Natural killer cell treated with Interleukin-12 subunit alpha and Interleukin-12 subunit beta and Interleukin-15 and Interleukin-18, amount 100 ng/mL, for 72 hours (primary cell): ENCODE measurements at regions not wholly inside any gene's neighbourhood (a gene's known extent, or its start where the extent isn't known, plus 50 kb on each side); places are given as distances from the start of the nearest gene placed in this dataset.

Experiments used
- ATAC-seq, 2 donors: fragments of 150-1000 bp; cut with Tn5 transposase in 1 of 2; sonication (Bioruptor Pico), chemical (Tn5 transposase) in 1 of 2; 2 replicates each; pipeline ENCODE4 v1.10.0; 2021
- DNase-seq: peaks from one replicate; pipeline ENCODE4 v3.0.0; 2022; ENCODE audit warnings: low spot score
- H3K27ac Mint-ChIP-seq, 2 donors: 1 replicate in 1 of 2; 2 replicates in 1 of 2; pipeline ENCODE4 v1.8.0; 2022; ENCODE audit warnings: mixed read lengths in 2 of 2, mild to moderate bottlenecking in 1 of 2, moderate library complexity in 1 of 2
- H3K27me3 Mint-ChIP-seq, 2 donors: 1 replicate in 1 of 2; 2 replicates in 1 of 2; pipeline ENCODE4 v1.8.0; 2022; ENCODE audit warnings: mixed read lengths in 2 of 2
- H3K36me3 Mint-ChIP-seq: one replicate; pipeline ENCODE4 v1.8.0; 2022; ENCODE audit warnings: mixed read lengths
- H3K4me1 Mint-ChIP-seq, 2 donors: 1 replicate in 1 of 2; 2 replicates in 1 of 2; pipeline ENCODE4 v1.8.0; 2022; ENCODE audit warnings: low read depth in 2 of 2, mixed read lengths in 2 of 2, mild to moderate bottlenecking in 1 of 2
- H3K4me3 Mint-ChIP-seq: one replicate; pipeline ENCODE4 v1.8.0; 2022; ENCODE audit warnings: mixed read lengths
- H3K9me3 Mint-ChIP-seq: 2 replicates; pipeline ENCODE4 v1.8.0; 2022; ENCODE audit warnings: mixed read lengths

GRCh38 chr10:3950676-3951275 is 165.8 kb upstream of the KLF6 start:
- Mint-ChIP-seq H3K27ac (peak overlapping the region; percentile 85 to 87), H3K4me3 (peak overlapping the region; percentile 6), H3K4me1 (peaks cover 45 to 60% of the 10 kb centered on the region in 2 donors), H3K36me3 (no peaks in the 10 kb centered on the region), H3K27me3 (no peaks in the 10 kb centered on the region), H3K9me3 (no peaks in the 10 kb centered on the region)
- ATAC-seq: peak in 1 of 2 donors; percentile 53
- DNase-seq: no peak

GRCh38 chr10:3949711-3950110 is 164.7 kb upstream of the KLF6 start:
- Mint-ChIP-seq H3K27ac (peak overlapping the region; percentile 85 to 87), H3K9me3 (no peaks in the 10 kb centered on the region), H3K4me1 (peaks cover 52 to 69% of the 10 kb centered on the region in 2 donors), H3K36me3 (no peaks in the 10 kb centered on the region), H3K27me3 (no peaks in the 10 kb centered on the region), H3K4me3 (peak overlapping the region; percentile 84)
- no peak for DNase-seq
- no peak for ATAC-seq

- H3K36me3 Mint-ChIP-seq: no peaks in the 10 kb centered on the region
- H3K27me3 Mint-ChIP-seq: no peaks in the 10 kb centered on the region
- H3K4me1 Mint-ChIP-seq: peaks cover 54 to 72% of the 10 kb centered on the region in 2 donors
- no peaks in the 10 kb centered on the region for H3K9me3 Mint-ChIP-seq
- peak overlapping the region; percentile 84 for H3K4me3 Mint-ChIP-seq
- peak; percentile 92 to 94 for ATAC-seq
- peak overlapping the region; percentile 85 to 87 for H3K27ac Mint-ChIP-seq
- peak; percentile 85 for DNase-seq
Measured at GRCh38 chr10:3948843-3949242, 163.8 kb upstream of the KLF6 start.

GRCh38 chr10:3946234-3947229 is 161.5 kb upstream of the KLF6 start:
- ATAC-seq (no peak), DNase-seq (no peak)
- peaks cover 70 to 80% of the 10 kb centered on the region in 2 donors for H3K4me1 Mint-ChIP-seq
- peak overlapping the region; percentile 84 for H3K4me3 Mint-ChIP-seq
- no peaks in the 10 kb centered on the region for H3K36me3 Mint-ChIP-seq
- H3K27ac Mint-ChIP-seq: peak overlapping the region; percentile 85 to 87
- no peaks in the 10 kb centered on the region for H3K9me3 Mint-ChIP-seq
- no peaks in the 10 kb centered on the region for H3K27me3 Mint-ChIP-seq

- Mint-ChIP-seq H3K4me1 (peaks cover 59 to 69% of the 10 kb centered on the region in 2 donors), H3K27ac (peak overlapping the region; percentile 85 to 87), H3K4me3 (peak overlapping the region; percentile 51), H3K27me3 (no peaks in the 10 kb centered on the region), H3K36me3 (no peaks in the 10 kb centered on the region), H3K9me3 (no peaks in the 10 kb centered on the region)
- ATAC-seq (no peak), DNase-seq (no peak)
Measured at GRCh38 chr10:3945026-3945425, 160.0 kb upstream of the KLF6 start.

- H3K27ac Mint-ChIP-seq: peak overlapping the region; percentile 85 to 87
- H3K27me3 Mint-ChIP-seq: no peaks in the 10 kb centered on the region
- DNase-seq (no peak), ATAC-seq (no peak)
- no peaks in the 10 kb centered on the region for H3K9me3 Mint-ChIP-seq
- H3K4me1 Mint-ChIP-seq: peaks cover 57 to 65% of the 10 kb centered on the region in 2 donors
- peak overlapping the region; percentile 51 for H3K4me3 Mint-ChIP-seq
- H3K36me3 Mint-ChIP-seq: no peaks in the 10 kb centered on the region
Measured at GRCh38 chr10:3944591-3944990, 159.6 kb upstream of the KLF6 start.

- Mint-ChIP-seq H3K27me3 (no peaks in the 10 kb centered on the region), H3K4me3 (peak overlapping the region; percentile 51), H3K4me1 (peaks cover 54 to 60% of the 10 kb centered on the region in 2 donors), H3K27ac (peak overlapping the region; percentile 53 to 87), H3K9me3 (no peaks in the 10 kb centered on the region), H3K36me3 (no peaks in the 10 kb centered on the region)
- ATAC-seq (no peak), DNase-seq (no peak)
Measured at GRCh38 chr10:3943695-3944257, 158.8 kb upstream of the KLF6 start.

GRCh38 chr10:3942937-3943489 is 158.0 kb upstream of the KLF6 start:
- H3K9me3 Mint-ChIP-seq: no peaks in the 10 kb centered on the region
- peaks cover 48 to 53% of the 10 kb centered on the region in 2 donors for H3K4me1 Mint-ChIP-seq
- DNase-seq (no peak), ATAC-seq (peak in 1 of 2 donors; percentile 7)
- no peaks in the 10 kb centered on the region for H3K36me3 Mint-ChIP-seq
- H3K27ac Mint-ChIP-seq: peak overlapping the region; percentile 53 to 87
- no peaks in the 10 kb centered on the region for H3K27me3 Mint-ChIP-seq
- peak overlapping the region; percentile 51 for H3K4me3 Mint-ChIP-seq

GRCh38 chr10:3941676-3942075 is 156.7 kb upstream of the KLF6 start:
- DNase-seq (no peak), ATAC-seq (no peak)
- peak overlapping the region; percentile 53 to 87 for H3K27ac Mint-ChIP-seq
- H3K9me3 Mint-ChIP-seq: no peaks in the 10 kb centered on the region
- H3K4me1 Mint-ChIP-seq: peaks cover 47 to 50% of the 10 kb centered on the region in 2 donors
- peaks cover 4% of the 10 kb centered on the region for H3K36me3 Mint-ChIP-seq
- peak overlapping the region; percentile 12 for H3K4me3 Mint-ChIP-seq
- no peaks in the 10 kb centered on the region for H3K27me3 Mint-ChIP-seq

- Mint-ChIP-seq H3K9me3 (peaks cover 3% of the 10 kb centered on the region), H3K36me3 (peaks cover 8% of the 10 kb centered on the region), H3K4me3 (peak overlapping the region; percentile 26), H3K27me3 (peaks cover 0 to 2% of the 10 kb centered on the region in 2 donors), H3K4me1 (peaks cover 50 to 55% of the 10 kb centered on the region in 2 donors), H3K27ac (peak overlapping the region; percentile 83 to 92)
- DNase-seq (no peak), ATAC-seq (peak; percentile 43 to 56)
Measured at GRCh38 chr10:3936422-3937040, 151.5 kb upstream of the KLF6 start.

GRCh38 chr10:3935933-3936359 is 150.9 kb upstream of the KLF6 start:
- peaks cover 54 to 55% of the 10 kb centered on the region in 2 donors for H3K4me1 Mint-ChIP-seq
- peak overlapping the region; percentile 80 for H3K4me3 Mint-ChIP-seq
- DNase-seq (no peak), ATAC-seq (no peak)
- peaks cover 3% of the 10 kb centered on the region for H3K9me3 Mint-ChIP-seq
- peaks cover 0 to 2% of the 10 kb centered on the region in 2 donors for H3K27me3 Mint-ChIP-seq
- peak overlapping the region; percentile 83 to 92 for H3K27ac Mint-ChIP-seq
- peaks cover 8% of the 10 kb centered on the region for H3K36me3 Mint-ChIP-seq

- DNase-seq (peak; percentile 66), ATAC-seq (peak; percentile 92 to 93)
- Mint-ChIP-seq H3K27me3 (peaks cover 0 to 2% of the 10 kb centered on the region in 2 donors), H3K36me3 (peaks cover 8% of the 10 kb centered on the region), H3K9me3 (peaks cover 3% of the 10 kb centered on the region), H3K4me1 (peaks cover 55 to 58% of the 10 kb centered on the region in 2 donors), H3K27ac (peak overlapping the region; percentile 83 to 92), H3K4me3 (peak overlapping the region; percentile 80)
Measured at GRCh38 chr10:3935141-3935540, 150.1 kb upstream of the KLF6 start.

- DNase-seq (no peak), ATAC-seq (no peak)
- peaks cover 8% of the 10 kb centered on the region for H3K36me3 Mint-ChIP-seq
- peaks cover 3% of the 10 kb centered on the region for H3K9me3 Mint-ChIP-seq
- H3K27ac Mint-ChIP-seq: peak overlapping the region; percentile 83 to 92
- peaks cover 55 to 63% of the 10 kb centered on the region in 2 donors for H3K4me1 Mint-ChIP-seq
- H3K4me3 Mint-ChIP-seq: peak overlapping the region; percentile 80
- H3K27me3 Mint-ChIP-seq: peaks cover 0 to 2% of the 10 kb centered on the region in 2 donors
Measured at GRCh38 chr10:3933733-3934132, 148.7 kb upstream of the KLF6 start.
